ENCODE measurements at regions not wholly inside any gene's neighbourhood (a gene's known extent, or its start where the extent isn't known, plus 50 kb on each side); places are given as distances from the start of the nearest gene placed in this dataset.

- H3K4me3 ChIP-seq = no peak overlapping the region
- H3K9me3 ChIP-seq = no peaks in the 10 kb centered on the region
- TF ChIP-seq NR3C1 (IDR thresholded peaks at IDR 0.05) (no peak), RARB (CRISPR knock-in tag; IDR thresholded peaks at IDR 0.05) (no peak), JUNB (IDR thresholded peaks at IDR 0.05) (no peak), ELK1 (IDR thresholded peaks at IDR 0.05; ENCODE audit: low read depth, low read length) (no peak), NFE2L2 (conservative IDR thresholded peaks at IDR 0.05; ENCODE audit: low read length) (no peak), PHF8 (IDR thresholded peaks at IDR 0.05; ENCODE audit: borderline replicate concordance, low read depth) (no peak), MAZ (IDR thresholded peaks at IDR 0.05; ENCODE audit: borderline replicate concordance, low read depth, low read length) (no peak)
- H3K4me2 ChIP-seq = no peak overlapping the region
- peaks cover 4% of the 10 kb centered on the region; the same call in 1 of the 3 replicates for H3K4me1 ChIP-seq
- DNase-seq (ENCODE audit: low read depth in 1 of 2, low spot score in 1 of 2) (no peak), FAIRE-seq (no peak), ATAC-seq (no peak)
- no peak overlapping the region; a peak in 1 of 6 replicates for H3K27ac ChIP-seq
- POLR2A ChIA-PET = no interaction called here
- 85% methylated on average over 1 of the region's 1 CpG for WGBS (ENCODE audit: missing lambda C conversion rate)
- CTCF ChIA-PET = no interaction called here
These were observed 441.8 kb downstream of the NYAP2 start for GRCh38 chr2:225841314-225841713.

- no peak overlapping the region for H3K27ac ChIP-seq
- ChIA-PET POLR2A (no interaction called here), CTCF (no interaction called here)
- no peak overlapping the region for H3K4me2 ChIP-seq
- DNase-seq (ENCODE audit: low read depth in 1 of 2, low spot score in 1 of 2) (no peak), ATAC-seq (no peak), FAIRE-seq (no peak)
- no peak overlapping the region for H3K4me3 ChIP-seq
- no peaks in the 10 kb centered on the region; the same call in 2 of the 3 replicates for H3K4me1 ChIP-seq
- WGBS (ENCODE audit: missing lambda C conversion rate) = 28% methylated on average over 1 of the region's 1 CpG
- TF ChIP-seq EHF (CRISPR knock-in tag; IDR thresholded peaks at IDR 0.05) = no peak
- no peak for TF ChIP-seq NFE2L2 (conservative IDR thresholded peaks at IDR 0.05; ENCODE audit: low read length)
- no peak for TF ChIP-seq CEBPB (IDR thresholded peaks at IDR 0.05)
- H3K9me3 ChIP-seq = no peaks in the 10 kb centered on the region
These were observed 437.8 kb downstream of the NYAP2 start for GRCh38 chr2:225837328-225837727.

GRCh38 chr2:225824748-225825449, 425.4 kb downstream of the NYAP2 start:
- no peak overlapping the region for H3K4me2 ChIP-seq
- H3K4me3 ChIP-seq = no peak overlapping the region
- no peak overlapping the region for H3K27ac ChIP-seq
- no peak for ATAC-seq
- ChIA-PET POLR2A (no interaction called here), CTCF (interaction anchor here (1.0 kb wide), 1 partner anchor 14 kb away, joined by 3 read pairs; no protein-coding TSS in a partner anchor)
- DNase-seq (ENCODE audit: low read depth in 1 of 2, low spot score in 1 of 2) = no peak
- no peak for FAIRE-seq
- TF ChIP-seq MYC (IDR thresholded peaks at IDR 0.05; ENCODE audit: borderline replicate concordance, low read length) = no peak
- 79% methylated on average over 9 of the region's 11 CpGs for WGBS (ENCODE audit: missing lambda C conversion rate)
- peaks cover 6% of the 10 kb centered on the region; the same call in 1 of the 3 replicates for H3K9me3 ChIP-seq
- no peaks in the 10 kb centered on the region for H3K4me1 ChIP-seq

GRCh38 chr2:225821351-225821750, 421.8 kb downstream of the NYAP2 start:
- DNase-seq (ENCODE audit: low read depth in 1 of 2, low spot score in 1 of 2) (no peak), ATAC-seq (no peak), FAIRE-seq (no peak)
- H3K4me2 ChIP-seq = no peak overlapping the region
- no peak overlapping the region for H3K27ac ChIP-seq
- no peak overlapping the region for H3K4me3 ChIP-seq
- POLR2A ChIA-PET = no interaction called here
- 0 out of 3 replicates have a peak, but pooled peaks cover under 1% of the 10 kb centered on the region for H3K9me3 ChIP-seq
- no peak for TF ChIP-seq RCOR1 (IDR thresholded peaks at IDR 0.05; ENCODE audit: low read depth, low read length)
- no peak for TF ChIP-seq RNF2 (IDR thresholded peaks at IDR 0.05; ENCODE audit: borderline replicate concordance, low read depth)
- TF ChIP-seq HES2 (IDR thresholded peaks at IDR 0.05) = no peak
- TF ChIP-seq ATOH8 (CRISPR knock-in tag; IDR thresholded peaks at IDR 0.05; ENCODE audit: low read depth) = no peak
- TF ChIP-seq HDAC2 (IDR thresholded peaks at IDR 0.05) = no peak
- no peak for TF ChIP-seq MAFK (IDR thresholded peaks at IDR 0.05; ENCODE audit: partially characterized antibody)
- TF ChIP-seq RAD21 (conservative IDR thresholded peaks at IDR 0.05 in 1 of 2, IDR thresholded peaks at IDR 0.05 in 1 of 2) = no peak
- no peak for TF ChIP-seq ZNF302 (CRISPR knock-in tag; IDR thresholded peaks at IDR 0.05)
- TF ChIP-seq ZC3H11A (IDR thresholded peaks at IDR 0.05) = no peak
- TF ChIP-seq KDM1A (IDR thresholded peaks at IDR 0.05; ENCODE audit: low read depth) = no peak
- TF ChIP-seq BHLHE40 (IDR thresholded peaks at IDR 0.05; ENCODE audit: low read depth, low read length) = no peak
- no peaks in the 10 kb centered on the region for H3K4me1 ChIP-seq
- CTCF ChIA-PET = no interaction called here
- WGBS (ENCODE audit: missing lambda C conversion rate) = 82% methylated on average over 2 of the region's 2 CpGs

Data from A549 (cell line).